Kidney epithelial cell (primary cell): ENCODE measurements at regions not wholly inside any gene's neighbourhood (a gene's known extent, or its start where the extent isn't known, plus 50 kb on each side); places are given as distances from the start of the nearest gene placed in this dataset.

ENCODE experiments used
- DNase-seq: peaks from one replicate; pipeline ENCODE4 v3.0.0-alpha.2; 2010; ENCODE audit warnings: low read depth
- H3K27me3 ChIP-seq: 2 replicates; pipeline ENCODE4 v1.6.0; 2011; ENCODE audit warnings: low read length; ENCODE audit not compliant: control insufficient read depth, insufficient read depth
- H3K36me3 ChIP-seq: 2 replicates; pipeline ENCODE4 v1.5.1; 2011; ENCODE audit warnings: low read length; ENCODE audit not compliant: control insufficient read depth, insufficient read depth
- H3K4me3 ChIP-seq: 2 replicates; pipeline ENCODE4 v1.5.1; 2011; ENCODE audit warnings: low read depth, mild to moderate bottlenecking, control low read depth, low read length
- CTCF ChIP-seq: IDR thresholded peaks from 2 replicates; pipeline ENCODE4 v1.5.1; 2011; ENCODE audit warnings: mild to moderate bottlenecking, moderate library complexity, low read length, control low read depth, inconsistent platforms; ENCODE audit not compliant: insufficient read depth, poor library complexity, severe bottlenecking

GRCh38 chr13:74865656-74866055, 616.3 kb downstream of the TBC1D4 start:
- no peak for TF ChIP-seq CTCF
- no peak for DNase-seq
- no peaks in the 10 kb centered on the region for H3K27me3 ChIP-seq
- no peaks in the 10 kb centered on the region for H3K36me3 ChIP-seq
- H3K4me3 ChIP-seq: no peak overlapping the region

GRCh38 chr13:74860789-74861188, 621.2 kb downstream of the TBC1D4 start:
- no peak overlapping the region for H3K4me3 ChIP-seq
- no peak for DNase-seq
- TF ChIP-seq CTCF: no peak
- no peaks in the 10 kb centered on the region for H3K36me3 ChIP-seq
- no peaks in the 10 kb centered on the region for H3K27me3 ChIP-seq

- Histone ChIP-seq H3K27me3 (no peaks in the 10 kb centered on the region), H3K36me3 (no peaks in the 10 kb centered on the region), H3K4me3 (no peak overlapping the region)
- DNase-seq: no peak
- no peak for TF ChIP-seq CTCF
Observed at GRCh38 chr13:74850893-74851292, 631.1 kb downstream of the TBC1D4 start.

GRCh38 chr13:74847966-74848365, 634.0 kb downstream of the TBC1D4 start:
- H3K27me3 ChIP-seq: no peaks in the 10 kb centered on the region
- no peaks in the 10 kb centered on the region for H3K36me3 ChIP-seq
- no peak for TF ChIP-seq CTCF
- no peak overlapping the region for H3K4me3 ChIP-seq
- DNase-seq: no peak

- Histone ChIP-seq H3K36me3 (no peaks in the 10 kb centered on the region), H3K4me3 (no peak overlapping the region), H3K27me3 (no peaks in the 10 kb centered on the region)
- DNase-seq: no peak
- TF ChIP-seq CTCF: no peak
Observed at GRCh38 chr13:74845806-74846205, 636.2 kb downstream of the TBC1D4 start.

- H3K4me3 ChIP-seq: no peak overlapping the region
Observed at GRCh38 chr13:74841651-74842050, 640.3 kb downstream of the TBC1D4 start.

More at GRCh38 chr13:74841651-74842050, 640.3 kb downstream of the TBC1D4 start:
- TF ChIP-seq CTCF: no peak
- Histone ChIP-seq H3K27me3 (no peaks in the 10 kb centered on the region), H3K36me3 (no peaks in the 10 kb centered on the region)
- no peak for DNase-seq
